GM13976 (cell line): ENCODE measurements at regions not wholly inside any gene's neighbourhood (a gene's known extent, or its start where the extent isn't known, plus 50 kb on each side); places are given as distances from the start of the nearest gene placed in this dataset.

Source experiments
- DNase-seq: peaks from one replicate; pipeline ENCODE4 v3.0.0; 2012; ENCODE audit warnings: low spot score
- CTCF ChIP-seq: IDR thresholded peaks from 2 replicates; pipeline ENCODE4 v1.5.1; 2012; ENCODE audit warnings: borderline replicate concordance, mild to moderate bottlenecking; ENCODE audit not compliant: insufficient read depth; ENCODE audit errors: extremely low read depth, missing control alignments, control extremely low read depth
- in situ Hi-C: fragments of 300-500 bp; cut with MboI; formaldehyde crosslinking; loops from one replicate; pipeline ENCODE4 v1.12.0; 2022; ENCODE audit warnings: low sequenced_read_pairs, mixed read lengths, inconsistent platforms; ENCODE audit not compliant: unreplicated experiment

- in situ Hi-C loops, result no loop called here
- DNase-seq, result no peak
- no peak for TF ChIP-seq CTCF
Measured at GRCh38 chr5:42974536-42974935, 65.6 kb downstream of the ANXA2R start.

GRCh38 chr5:42970636-42971559, 69.2 kb downstream of the ANXA2R start:
- no peak for TF ChIP-seq CTCF
- DNase-seq, result no peak
- in situ Hi-C loops, result no loop called here

- in situ Hi-C loops, result no loop called here
- no peak for TF ChIP-seq CTCF
- no peak for DNase-seq
Measured at GRCh38 chr5:42965934-42966333, 74.2 kb downstream of the ANXA2R start.

- no peak for DNase-seq
- TF ChIP-seq CTCF, result no peak
Measured at GRCh38 chr5:42963412-42963811, 76.7 kb downstream of the ANXA2R start.

GRCh38 chr5:42962124-42962523, 78.0 kb downstream of the ANXA2R start:
- no peak for DNase-seq
- no peak for TF ChIP-seq CTCF
- in situ Hi-C loops, result no loop called here

More at GRCh38 chr5:42963412-42963811, 76.7 kb downstream of the ANXA2R start:
- in situ Hi-C loops, result no loop called here

GRCh38 chr5:42960506-42960905, 79.6 kb downstream of the ANXA2R start:
- in situ Hi-C loops, result no loop called here
- no peak for DNase-seq
- no peak for TF ChIP-seq CTCF
